K562 (cell line): ENCODE measurements at regions not wholly inside any gene's neighbourhood (a gene's known extent, or its start where the extent isn't known, plus 50 kb on each side); places are given as distances from the start of the nearest gene placed in this dataset.

ENCODE experiments used
- LEF1 ChIP-seq: fragments of 450-650 bp; IDR thresholded peaks from 2 replicates; pipeline ENCODE4 v1.6.1; 2016; ENCODE audit warnings: mild to moderate bottlenecking
- NFE2 ChIP-seq: IDR thresholded peaks from 2 replicates; pipeline ENCODE4 v1.6.1; 2014; ENCODE audit warnings: antibody characterized with exemption, low read depth
- POLR2B ChIP-seq: fragments of 450-650 bp; IDR thresholded peaks from 2 replicates; pipeline ENCODE4 v1.6.1; 2018; ENCODE audit warnings: low read depth; ENCODE audit not compliant: partially characterized antibody
- POLR3G ChIP-seq: IDR thresholded peaks from 2 replicates; pipeline ENCODE4 v1.6.1; 2011; ENCODE audit not compliant: insufficient read length, insufficient replicate concordance; ENCODE audit errors: extremely low read depth
- TF ChIP-seq, protein P1 (sequence below): fragments of 150-350 bp; conservative IDR thresholded peaks from 2 replicates; pipeline ENCODE4 v1.6.1; 2014; ENCODE audit warnings: low read length
- TF ChIP-seq, protein P2 (sequence below), 3 experiments: IDR thresholded peaks in 2 of 3; conservative IDR thresholded peaks in 1 of 3; 2 replicates each; pipeline ENCODE4 v1.5.1; 2011 to 2012; ENCODE audit warnings: low read length in 3 of 3, mild to moderate bottlenecking in 3 of 3, control low read depth in 2 of 3, improper control_type of control experiment in 1 of 3, inconsistent platforms in 1 of 3, low read depth in 1 of 3, mixed read lengths in 1 of 3, moderate library complexity in 1 of 3; ENCODE audit not compliant: insufficient read depth in 2 of 3
- TF ChIP-seq, protein P3 (sequence below): fragments of 250-450 bp; sonication (Bioruptor Pico); IDR thresholded peaks from 2 replicates; pipeline ENCODE4 v1.9.0; 2021; ENCODE audit warnings: mild to moderate bottlenecking
- TF ChIP-seq, protein P4 (sequence below): fragments of 250-450 bp; sonication (Bioruptor Pico); IDR thresholded peaks from 2 replicates; pipeline ENCODE4 v1.8.0; 2021; ENCODE audit warnings: mild to moderate bottlenecking, moderate library complexity

DNA sequence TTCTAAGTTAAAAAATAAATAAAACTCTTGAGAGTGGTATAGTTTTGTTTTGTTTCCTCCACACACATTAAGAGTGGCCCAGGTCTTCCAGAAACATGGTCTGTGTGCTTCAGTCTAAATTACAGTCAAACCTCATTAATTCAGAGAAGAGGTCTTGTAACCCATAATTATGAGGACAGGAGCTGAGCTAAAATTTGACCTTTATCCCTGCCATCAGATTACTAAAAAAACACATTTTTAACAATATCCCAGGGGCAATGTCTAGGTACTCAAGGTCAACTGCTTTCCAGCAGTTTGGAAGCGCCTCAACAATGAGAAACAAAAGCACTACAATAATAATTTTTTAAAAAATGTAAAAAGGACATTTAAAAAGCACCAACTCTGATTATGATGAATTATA is 184.1 kb upstream of the PFKP start:
- TF ChIP-seq, protein P1, sequence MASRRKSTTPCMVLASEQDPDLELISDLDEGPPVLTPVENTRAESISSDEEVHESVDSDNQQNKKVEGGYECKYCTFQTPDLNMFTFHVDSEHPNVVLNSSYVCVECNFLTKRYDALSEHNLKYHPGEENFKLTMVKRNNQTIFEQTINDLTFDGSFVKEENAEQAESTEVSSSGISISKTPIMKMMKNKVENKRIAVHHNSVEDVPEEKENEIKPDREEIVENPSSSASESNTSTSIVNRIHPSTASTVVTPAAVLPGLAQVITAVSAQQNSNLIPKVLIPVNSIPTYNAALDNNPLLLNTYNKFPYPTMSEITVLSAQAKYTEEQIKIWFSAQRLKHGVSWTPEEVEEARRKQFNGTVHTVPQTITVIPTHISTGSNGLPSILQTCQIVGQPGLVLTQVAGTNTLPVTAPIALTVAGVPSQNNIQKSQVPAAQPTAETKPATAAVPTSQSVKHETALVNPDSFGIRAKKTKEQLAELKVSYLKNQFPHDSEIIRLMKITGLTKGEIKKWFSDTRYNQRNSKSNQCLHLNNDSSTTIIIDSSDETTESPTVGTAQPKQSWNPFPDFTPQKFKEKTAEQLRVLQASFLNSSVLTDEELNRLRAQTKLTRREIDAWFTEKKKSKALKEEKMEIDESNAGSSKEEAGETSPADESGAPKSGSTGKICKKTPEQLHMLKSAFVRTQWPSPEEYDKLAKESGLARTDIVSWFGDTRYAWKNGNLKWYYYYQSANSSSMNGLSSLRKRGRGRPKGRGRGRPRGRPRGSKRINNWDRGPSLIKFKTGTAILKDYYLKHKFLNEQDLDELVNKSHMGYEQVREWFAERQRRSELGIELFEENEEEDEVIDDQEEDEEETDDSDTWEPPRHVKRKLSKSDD: no peak
- TF ChIP-seq, protein P2, sequence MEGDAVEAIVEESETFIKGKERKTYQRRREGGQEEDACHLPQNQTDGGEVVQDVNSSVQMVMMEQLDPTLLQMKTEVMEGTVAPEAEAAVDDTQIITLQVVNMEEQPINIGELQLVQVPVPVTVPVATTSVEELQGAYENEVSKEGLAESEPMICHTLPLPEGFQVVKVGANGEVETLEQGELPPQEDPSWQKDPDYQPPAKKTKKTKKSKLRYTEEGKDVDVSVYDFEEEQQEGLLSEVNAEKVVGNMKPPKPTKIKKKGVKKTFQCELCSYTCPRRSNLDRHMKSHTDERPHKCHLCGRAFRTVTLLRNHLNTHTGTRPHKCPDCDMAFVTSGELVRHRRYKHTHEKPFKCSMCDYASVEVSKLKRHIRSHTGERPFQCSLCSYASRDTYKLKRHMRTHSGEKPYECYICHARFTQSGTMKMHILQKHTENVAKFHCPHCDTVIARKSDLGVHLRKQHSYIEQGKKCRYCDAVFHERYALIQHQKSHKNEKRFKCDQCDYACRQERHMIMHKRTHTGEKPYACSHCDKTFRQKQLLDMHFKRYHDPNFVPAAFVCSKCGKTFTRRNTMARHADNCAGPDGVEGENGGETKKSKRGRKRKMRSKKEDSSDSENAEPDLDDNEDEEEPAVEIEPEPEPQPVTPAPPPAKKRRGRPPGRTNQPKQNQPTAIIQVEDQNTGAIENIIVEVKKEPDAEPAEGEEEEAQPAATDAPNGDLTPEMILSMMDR (IDR thresholded peaks at IDR 0.05 in 2 of 3, conservative IDR thresholded peaks at IDR 0.05 in 1 of 3; ENCODE audit: insufficient read depth in 2 of 3, low read depth in 1 of 3, low read length in 3 of 3): no peak
- TF ChIP-seq NFE2 (no peak), LEF1 (no peak), POLR3G (no peak), POLR2B (no peak)
- TF ChIP-seq, protein P3, sequence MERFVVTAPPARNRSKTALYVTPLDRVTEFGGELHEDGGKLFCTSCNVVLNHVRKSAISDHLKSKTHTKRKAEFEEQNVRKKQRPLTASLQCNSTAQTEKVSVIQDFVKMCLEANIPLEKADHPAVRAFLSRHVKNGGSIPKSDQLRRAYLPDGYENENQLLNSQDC (CRISPR knock-in tag): no peak
- TF ChIP-seq, protein P4, sequence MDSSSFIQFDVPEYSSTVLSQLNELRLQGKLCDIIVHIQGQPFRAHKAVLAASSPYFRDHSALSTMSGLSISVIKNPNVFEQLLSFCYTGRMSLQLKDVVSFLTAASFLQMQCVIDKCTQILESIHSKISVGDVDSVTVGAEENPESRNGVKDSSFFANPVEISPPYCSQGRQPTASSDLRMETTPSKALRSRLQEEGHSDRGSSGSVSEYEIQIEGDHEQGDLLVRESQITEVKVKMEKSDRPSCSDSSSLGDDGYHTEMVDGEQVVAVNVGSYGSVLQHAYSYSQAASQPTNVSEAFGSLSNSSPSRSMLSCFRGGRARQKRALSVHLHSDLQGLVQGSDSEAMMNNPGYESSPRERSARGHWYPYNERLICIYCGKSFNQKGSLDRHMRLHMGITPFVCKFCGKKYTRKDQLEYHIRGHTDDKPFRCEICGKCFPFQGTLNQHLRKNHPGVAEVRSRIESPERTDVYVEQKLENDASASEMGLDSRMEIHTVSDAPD: no peak
